Pancreas (tissue), 10 donors: ENCODE measurements at regions not wholly inside any gene's neighbourhood (a gene's known extent, or its start where the extent isn't known, plus 50 kb on each side); places are given as distances from the start of the nearest gene placed in this dataset.

Source experiments
- ATAC-seq, 4 donors: fragments of 200-7000 bp; cut with Tn5 transposase; one replicate each; pipeline versions ENCODE4 v1.8.0 to v1.9.1; 2020; ENCODE audit warnings: mild to moderate bottlenecking in 4 of 4, moderate library complexity in 4 of 4
- DNase-seq, 6 donors: peaks; one replicate each; pipeline ENCODE4 v3.0.0-alpha.2; 2020
- FAIRE-seq: peaks from 2 replicates; lab custom pipeline; 2012; peaks lifted over from hg19 to GRCh38; lab: Jason Lieb, UNC
- H3K27ac ChIP-seq, 4 donors: fragments of 200-600 bp; sonication (generic); 1 replicate in 3 of 4; 2 replicates in 1 of 4; pipeline versions ENCODE4 v1.5.0 to v1.8.0; 2020
- H3K27me3 ChIP-seq, 4 donors: fragments of 200-600 bp; one replicate each; pipeline ENCODE4 v1.8.0; 2021
- H3K36me3 ChIP-seq, 3 donors: fragments of 200-600 bp; sonication (generic) in 1 of 3; one replicate each; pipeline versions ENCODE4 v1.5.0 to v1.8.0; 2020 to 2021
- H3K4me1 ChIP-seq, 3 donors: fragments of 200-600 bp; one replicate each; pipeline ENCODE4 v1.8.0; 2021
- H3K4me3 ChIP-seq, 4 donors: fragments of 200-600 bp; sonication (generic) in 2 of 4; one replicate each; pipeline versions ENCODE4 v1.5.0 to v1.8.0; 2020 to 2021
- H3K9me3 ChIP-seq, 4 donors: fragments of 200-600 bp; one replicate each; pipeline ENCODE4 v1.8.0; 2021
- WGBS, 2 donors: extraction: QIAGEN DNeasy Blood & Tissue Kit; methylation state at CpG; one replicate each; pipeline ENCODE4 v1.1.7; 2013; 5-methylcytosine and 5-hydroxymethylcytosine counted together
- intact Hi-C, 3 donors: fragments of 100-400 bp; cut with DNase I; formaldehyde crosslinking; loops; one replicate each; pipeline versions ENCODE4 v1.11.1 to v1.14.2; 2022
- TF ChIP-seq, protein P1 (sequence below), 4 donors: fragments of 200-600 bp; sonication (generic) in 3 of 4; IDR thresholded peaks; one replicate each; pipeline versions ENCODE4 v1.5.0 to v1.8.0; 2021; ENCODE audit warnings: antibody characterized with exemption in 4 of 4
- donor health status: healthy with polysubstance abuse.
- donor health status: DM: no; HTN: no; CAD: no; lungs with moderate emphysema.
- donor health status: DM: no; HTN: no; CAD: no.
- donor health status: control.
- donor health status: control.
- donor health status: Bipolar disorder and iron deficiency.
- donor health status: DM: yes; HTN: yes; CAD: no.
- donor health status: DM: no; HTN: no; CAD: no.
- donor health status: DM: no; HTN: no; CAD: no.
- donor health status: DM: yes; HTN: yes; CAD: no.

- H3K27ac ChIP-seq = no peak overlapping the region
- intact Hi-C loops = no loop called here
Observed at GRCh38 chr4:179539641-179540040, 2097.4 kb upstream of the AGA start.

DNA sequence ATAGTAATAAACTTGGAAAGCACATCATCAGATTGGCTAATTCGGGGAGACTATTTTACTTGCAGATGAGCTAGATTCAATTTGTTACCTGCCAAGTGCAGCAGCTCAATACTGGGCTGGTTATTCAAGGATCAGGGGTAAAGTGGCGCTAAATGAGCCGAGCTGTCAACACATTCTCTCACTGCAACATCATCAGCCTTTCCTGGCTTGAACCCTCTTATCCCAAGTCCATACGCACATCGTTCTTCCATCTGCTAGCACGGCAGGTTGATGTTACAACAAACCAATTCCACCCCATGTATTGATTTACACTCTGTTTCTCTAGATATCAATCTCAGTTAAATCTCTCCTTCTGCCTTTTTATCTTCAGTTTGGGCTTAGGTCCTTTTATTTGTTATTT is 2101.5 kb upstream of the AGA start:
- no peak for FAIRE-seq
- Histone ChIP-seq H3K4me3 (no peak overlapping the region), H3K9me3 (no peaks in the 10 kb centered on the region), H3K27me3 (no peaks in the 10 kb centered on the region), H3K36me3 (no peaks in the 10 kb centered on the region), H3K27ac (no peak overlapping the region), H3K4me1 (no peaks in the 10 kb centered on the region)
- WGBS, 2 donors = 52% methylated on average over 6 of the region's 6 CpGs
- no peak for DNase-seq
- no peak for ATAC-seq
- TF ChIP-seq, protein P1, sequence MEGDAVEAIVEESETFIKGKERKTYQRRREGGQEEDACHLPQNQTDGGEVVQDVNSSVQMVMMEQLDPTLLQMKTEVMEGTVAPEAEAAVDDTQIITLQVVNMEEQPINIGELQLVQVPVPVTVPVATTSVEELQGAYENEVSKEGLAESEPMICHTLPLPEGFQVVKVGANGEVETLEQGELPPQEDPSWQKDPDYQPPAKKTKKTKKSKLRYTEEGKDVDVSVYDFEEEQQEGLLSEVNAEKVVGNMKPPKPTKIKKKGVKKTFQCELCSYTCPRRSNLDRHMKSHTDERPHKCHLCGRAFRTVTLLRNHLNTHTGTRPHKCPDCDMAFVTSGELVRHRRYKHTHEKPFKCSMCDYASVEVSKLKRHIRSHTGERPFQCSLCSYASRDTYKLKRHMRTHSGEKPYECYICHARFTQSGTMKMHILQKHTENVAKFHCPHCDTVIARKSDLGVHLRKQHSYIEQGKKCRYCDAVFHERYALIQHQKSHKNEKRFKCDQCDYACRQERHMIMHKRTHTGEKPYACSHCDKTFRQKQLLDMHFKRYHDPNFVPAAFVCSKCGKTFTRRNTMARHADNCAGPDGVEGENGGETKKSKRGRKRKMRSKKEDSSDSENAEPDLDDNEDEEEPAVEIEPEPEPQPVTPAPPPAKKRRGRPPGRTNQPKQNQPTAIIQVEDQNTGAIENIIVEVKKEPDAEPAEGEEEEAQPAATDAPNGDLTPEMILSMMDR (IDR thresholded peaks at IDR 0.05) = no peak
- intact Hi-C loops = no loop called here

More at GRCh38 chr4:179539641-179540040, 2097.4 kb upstream of the AGA start:
- DNase-seq (no peak), FAIRE-seq (no peak), ATAC-seq (no peak)
- no peak overlapping the region for H3K4me3 ChIP-seq
- H3K36me3 ChIP-seq = no peaks in the 10 kb centered on the region
- no peaks in the 10 kb centered on the region for H3K9me3 ChIP-seq
- H3K4me1 ChIP-seq = no peaks in the 10 kb centered on the region
- H3K27me3 ChIP-seq = no peaks in the 10 kb centered on the region
- TF ChIP-seq, protein P1 (IDR thresholded peaks at IDR 0.05) = no peak
- 42 to 58% methylated on average over 3 of the region's 3 CpGs for WGBS, 2 donors

- Histone ChIP-seq H3K36me3 (no peaks in the 10 kb centered on the region), H3K4me1 (no peaks in the 10 kb centered on the region), H3K4me3 (no peak overlapping the region), H3K9me3 (no peaks in the 10 kb centered on the region), H3K27me3 (no peaks in the 10 kb centered on the region), H3K27ac (no peak overlapping the region)
- ATAC-seq (no peak), DNase-seq (no peak), FAIRE-seq (no peak)
- TF ChIP-seq, protein P1 (IDR thresholded peaks at IDR 0.05) = no peak
- WGBS, 2 donors = 84 to 87% methylated on average over 1 of the region's 1 CpG
- intact Hi-C loops = no loop called here
Observed at GRCh38 chr4:179544496-179544895, 2102.3 kb upstream of the AGA start.

GRCh38 chr4:179552131-179552530 is 2109.9 kb upstream of the AGA start:
- no peak for FAIRE-seq
- TF ChIP-seq, protein P1 (IDR thresholded peaks at IDR 0.05) = no peak
- no peaks in the 10 kb centered on the region for H3K9me3 ChIP-seq
- no peaks in the 10 kb centered on the region for H3K27me3 ChIP-seq
- 53 to 64% methylated on average over 2 of the region's 2 CpGs for WGBS, 2 donors
- no peak for DNase-seq
- intact Hi-C loops = no loop called here
- no peaks in the 10 kb centered on the region for H3K4me1 ChIP-seq
- H3K4me3 ChIP-seq = no peak overlapping the region
- no peaks in the 10 kb centered on the region for H3K36me3 ChIP-seq
- H3K27ac ChIP-seq = no peak overlapping the region
- ATAC-seq = no peak

DNA sequence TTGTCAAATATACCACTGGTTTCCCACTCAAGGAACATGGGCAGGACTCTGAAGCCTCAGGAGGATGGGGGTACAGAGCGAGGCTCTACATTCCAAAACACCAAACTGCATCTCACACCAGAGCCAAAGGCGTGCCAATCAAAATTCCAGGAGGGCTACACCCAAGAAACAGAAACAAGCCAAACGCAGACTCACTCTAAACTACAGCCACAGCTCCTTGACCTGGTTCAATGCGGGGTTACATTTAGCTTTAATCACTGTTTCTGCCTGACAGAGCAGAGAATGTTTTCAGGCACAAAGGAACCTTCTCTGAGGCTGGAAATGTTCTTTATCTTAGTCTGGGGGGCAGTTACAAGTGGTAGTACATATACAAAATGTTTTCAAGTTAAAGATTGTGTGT is 2121.5 kb upstream of the AGA start:
- Histone ChIP-seq H3K27me3 (no peaks in the 10 kb centered on the region), H3K4me1 (no peaks in the 10 kb centered on the region), H3K9me3 (no peaks in the 10 kb centered on the region), H3K27ac (no peak overlapping the region), H3K36me3 (no peaks in the 10 kb centered on the region), H3K4me3 (no peak overlapping the region)
- ATAC-seq = no peak
- WGBS, 2 donors = 52 to 62% methylated on average over 4 of the region's 4 CpGs
- TF ChIP-seq, protein P1 (IDR thresholded peaks at IDR 0.05) = no peak
- intact Hi-C loops = no loop called here
- no peak for DNase-seq
- FAIRE-seq = no peak
